Naive thymus-derived CD8-positive, alpha-beta T cell (primary cell): ENCODE measurements at regions not wholly inside any gene's neighbourhood (a gene's known extent, or its start where the extent isn't known, plus 50 kb on each side); places are given as distances from the start of the nearest gene placed in this dataset.
A peak's percentile ranks its signal among the peaks of the same experiment; 100 is the strongest.
"Not testable (repeated sequence)": the region's sequence is repeated elsewhere in the genome, so short reads cannot be mapped to it uniquely, and the experiment has no call there.

Source experiments
- ATAC-seq, 2 donors: fragments of 150-1000 bp; cut with Tn5 transposase in 1 of 2; sonication (Bioruptor Pico), chemical (Tn5 transposase) in 1 of 2; 1 replicate in 1 of 2; 2 replicates in 1 of 2; pipeline ENCODE4 v1.10.0; 2021; ENCODE audit warnings: mild to moderate bottlenecking in 2 of 2, moderate library complexity in 2 of 2
- POLR2A ChIA-PET: fragments of 350-600 bp; sonication (Branson Sonifier 250); formaldehyde crosslinking; loops from one replicate; lab custom pipeline; 2021; ENCODE audit warnings: antibody characterized with exemption; lab: Charles Lee
- DNase-seq, 10 donors: peaks; one replicate each; pipeline versions ENCODE4 v3.0.0 to v3.0.0-alpha.2; 2020 to 2022
- H3K27ac Mint-ChIP-seq, 10 donors: one replicate each; pipeline ENCODE4 v1.8.0; 2020 to 2022; ENCODE audit warnings: mild to moderate bottlenecking in 10 of 10, mixed read lengths in 10 of 10, moderate library complexity in 4 of 10, inconsistent platforms in 1 of 10
- H3K27me3 Mint-ChIP-seq, 5 donors: one replicate each; pipeline ENCODE4 v1.8.0; 2021 to 2022; ENCODE audit warnings: mixed read lengths in 5 of 5
- H3K36me3 Mint-ChIP-seq, 3 donors: one replicate each; pipeline ENCODE4 v1.8.0; 2020 to 2022; ENCODE audit warnings: mixed read lengths in 3 of 3, mild to moderate bottlenecking in 2 of 3, inconsistent platforms in 1 of 3
- H3K4me1 Mint-ChIP-seq, 4 donors: one replicate each; pipeline ENCODE4 v1.8.0; 2021 to 2022; ENCODE audit warnings: mixed read lengths in 4 of 4
- H3K4me3 Mint-ChIP-seq, 10 donors: one replicate each; pipeline ENCODE4 v1.8.0; 2020 to 2022; ENCODE audit warnings: mild to moderate bottlenecking in 10 of 10, mixed read lengths in 10 of 10, moderate library complexity in 6 of 10, inconsistent platforms in 1 of 10
- H3K9me3 Mint-ChIP-seq, 9 donors: one replicate each; pipeline ENCODE4 v1.8.0; 2020 to 2022; ENCODE audit warnings: mixed read lengths in 9 of 9, mild to moderate bottlenecking in 3 of 9, inconsistent platforms in 1 of 9, moderate library complexity in 1 of 9

DNA sequence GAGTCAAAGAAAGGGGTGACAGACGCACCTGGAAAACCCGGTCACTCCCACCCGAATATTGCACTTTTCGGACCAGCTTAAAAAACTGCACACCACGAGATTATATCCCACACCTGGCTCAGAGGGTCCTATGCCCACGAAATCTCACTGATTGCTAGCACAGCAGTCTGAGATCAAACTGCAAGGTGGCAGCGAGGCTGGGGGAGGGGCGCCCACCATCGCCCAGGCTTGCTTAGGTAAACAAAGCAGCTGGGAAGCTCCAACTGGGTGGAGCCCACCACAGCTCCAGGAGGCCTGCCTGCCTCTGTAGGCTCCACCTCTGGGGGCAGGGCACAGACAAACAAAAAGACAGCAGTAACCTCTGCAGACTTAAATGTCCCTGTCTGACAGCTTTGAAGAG is 185.1 kb upstream of the CXADR start:
- H3K27ac Mint-ChIP-seq, result not testable (repeated sequence)

DNA sequence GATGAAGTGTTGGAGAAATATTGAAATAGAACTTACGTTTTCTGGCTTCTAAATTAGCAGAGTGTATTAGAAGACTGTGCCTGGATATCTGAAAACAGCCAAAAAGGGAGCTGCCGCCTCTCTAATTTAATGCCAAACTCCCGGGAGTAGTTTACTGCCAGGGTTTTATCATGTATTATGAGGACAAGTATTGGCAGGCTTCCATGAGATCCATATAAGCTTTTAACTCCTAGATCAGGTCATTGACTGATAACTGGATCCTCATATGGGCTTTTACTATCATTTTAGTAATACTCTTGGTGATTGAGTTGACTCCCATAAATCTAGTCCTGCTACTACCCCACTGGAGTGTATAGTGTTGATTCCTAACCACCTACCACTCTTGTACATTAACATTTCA is 178.4 kb upstream of the CXADR start:
- POLR2A ChIA-PET, result no interaction called here
- no peak for DNase-seq
- H3K27me3 Mint-ChIP-seq, result no peaks in the 10 kb centered on the region

More for the DNA sequence above, 185.1 kb upstream of the CXADR start:
- H3K4me1 Mint-ChIP-seq, ATAC-seq, POLR2A ChIA-PET, H3K4me3 Mint-ChIP-seq, H3K36me3 Mint-ChIP-seq, DNase-seq, H3K27me3 Mint-ChIP-seq: not testable (repeated sequence)
- peaks cover 0 to 23% (median 9%) of the 10 kb centered on the region in 9 donors for H3K9me3 Mint-ChIP-seq

DNA sequence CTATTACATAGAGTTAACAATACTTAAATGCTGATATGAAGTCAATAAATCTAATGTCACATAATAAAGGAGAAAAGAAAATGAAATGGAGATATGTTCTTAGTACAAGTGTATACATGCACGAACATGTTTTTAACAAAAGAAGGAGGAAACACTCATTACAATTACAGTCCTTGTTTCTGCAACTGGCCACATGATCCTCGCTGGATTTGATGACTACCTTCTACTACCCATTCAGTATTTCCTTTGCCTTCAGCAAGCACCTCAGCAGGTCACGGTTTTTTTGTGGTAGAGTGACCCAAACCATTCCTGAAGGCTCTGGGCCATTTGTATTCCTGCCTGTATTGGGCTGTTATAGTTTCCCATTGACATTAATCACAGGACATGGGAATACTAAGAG is 172.8 kb upstream of the CXADR start:
- Mint-ChIP-seq H3K27ac (no peak overlapping the region), H3K36me3 (no peaks in the 10 kb centered on the region), H3K4me3 (no peak overlapping the region), H3K9me3 (peaks cover 5 to 29% (median 9%) of the 10 kb centered on the region in 9 donors), H3K27me3 (peaks cover 0 to 3% (median 0%) of the 10 kb centered on the region in 5 donors), H3K4me1 (no peaks in the 10 kb centered on the region)
- no peak for DNase-seq
- POLR2A ChIA-PET, result no interaction called here
- no peak for ATAC-seq

More for the DNA sequence above, 178.4 kb upstream of the CXADR start:
- no peaks in the 10 kb centered on the region for H3K36me3 Mint-ChIP-seq
- no peak for ATAC-seq
- H3K9me3 Mint-ChIP-seq, result peaks cover 0 to 15% (median 1%) of the 10 kb centered on the region in 9 donors
- H3K4me3 Mint-ChIP-seq, result no peak overlapping the region
- H3K4me1 Mint-ChIP-seq, result no peaks in the 10 kb centered on the region
- no peak overlapping the region for H3K27ac Mint-ChIP-seq

DNA sequence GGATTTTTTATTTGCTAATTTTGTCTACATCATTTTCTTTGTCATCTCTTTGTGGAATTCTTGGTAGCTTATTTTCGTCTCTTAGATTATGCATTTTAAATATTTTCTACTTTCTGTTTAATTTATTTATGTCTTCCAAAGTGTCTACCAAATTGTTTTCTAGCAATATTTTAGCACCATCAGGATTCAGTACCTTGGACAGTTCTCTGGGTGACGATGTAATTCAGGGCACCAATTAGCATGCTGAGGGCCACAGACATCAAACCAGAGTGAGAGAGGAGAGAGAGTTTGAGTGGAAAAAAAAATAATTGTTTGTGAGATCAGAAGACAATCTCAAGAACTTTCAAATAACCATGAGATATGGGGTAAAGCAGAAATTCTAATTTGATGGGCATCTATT is 169.8 kb upstream of the CXADR start:
- DNase-seq (no peak), ATAC-seq (no peak)
- H3K27ac Mint-ChIP-seq, result no peak overlapping the region
- no peaks in the 10 kb centered on the region for H3K4me1 Mint-ChIP-seq
- peaks cover 8 to 29% (median 12%) of the 10 kb centered on the region in 9 donors for H3K9me3 Mint-ChIP-seq
- peaks cover 0 to 3% (median 0%) of the 10 kb centered on the region in 5 donors for H3K27me3 Mint-ChIP-seq
- no peaks in the 10 kb centered on the region for H3K36me3 Mint-ChIP-seq
- POLR2A ChIA-PET, result no interaction called here
- H3K4me3 Mint-ChIP-seq, result no peak overlapping the region

DNA sequence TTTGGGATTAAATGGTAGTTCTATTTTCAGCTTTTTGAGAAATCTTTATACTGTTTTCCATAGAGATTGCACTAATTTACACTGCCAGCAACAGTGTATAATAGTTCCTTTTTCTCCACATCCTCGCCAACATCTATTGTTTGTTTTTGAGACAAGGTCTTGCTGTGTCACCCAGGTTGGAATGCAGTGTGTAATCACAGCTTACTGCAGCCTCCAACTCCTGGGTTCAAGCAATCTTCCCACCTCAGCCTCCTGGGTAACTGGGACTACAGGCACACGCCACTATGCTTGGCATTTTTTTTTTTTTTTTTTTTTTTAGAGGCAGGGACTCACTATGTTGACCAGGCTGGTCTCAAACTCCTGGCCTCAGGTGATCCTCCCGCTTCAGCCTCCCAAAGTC is 164.5 kb upstream of the CXADR start:
- POLR2A ChIA-PET, result no interaction called here
- no peaks in the 10 kb centered on the region for H3K4me1 Mint-ChIP-seq

DNA sequence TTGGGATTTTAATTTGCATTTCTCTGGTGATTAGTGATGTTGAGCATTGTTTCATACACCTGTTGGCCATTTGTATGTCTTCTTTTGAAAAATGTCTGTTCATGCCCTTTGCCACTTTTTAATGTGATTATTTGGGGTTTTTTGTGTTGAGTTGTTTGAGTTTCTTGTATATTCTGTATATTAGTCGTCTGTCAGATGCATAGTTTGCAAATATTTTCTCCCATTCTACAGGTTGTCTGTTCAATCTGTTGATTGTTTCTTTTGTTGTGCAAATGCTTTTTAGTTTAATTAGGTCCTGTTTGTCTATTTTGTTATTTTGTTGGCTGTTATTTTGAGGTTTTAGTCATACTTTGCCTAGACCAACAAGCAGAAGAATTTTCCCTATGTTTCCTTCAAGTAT is 164.0 kb upstream of the CXADR start:
- Mint-ChIP-seq H3K27ac (peak overlapping the region in 1 of 10 donors; percentile 45), H3K27me3 (peaks cover 2 to 22% (median 8%) of the 10 kb centered on the region in 5 donors), H3K9me3 (peaks cover 0 to 15% (median 4%) of the 10 kb centered on the region in 9 donors), H3K36me3 (peaks cover 0 to 4% (median 0%) of the 10 kb centered on the region in 3 donors), H3K4me1 (no peaks in the 10 kb centered on the region), H3K4me3 (no peak overlapping the region)
- ATAC-seq, result no peak
- POLR2A ChIA-PET, result no interaction called here
- no peak for DNase-seq

More for the DNA sequence above, 164.5 kb upstream of the CXADR start:
- H3K27ac Mint-ChIP-seq, result no peak overlapping the region
- H3K9me3 Mint-ChIP-seq, result peaks cover under 1 to 20% (median 7%) of the 10 kb centered on the region in 9 donors
- DNase-seq (no peak), ATAC-seq (no peak)
- no peak overlapping the region for H3K4me3 Mint-ChIP-seq
- peaks cover 2 to 22% (median 8%) of the 10 kb centered on the region in 5 donors for H3K27me3 Mint-ChIP-seq
- peaks cover 0 to 4% (median 0%) of the 10 kb centered on the region in 3 donors for H3K36me3 Mint-ChIP-seq

DNA sequence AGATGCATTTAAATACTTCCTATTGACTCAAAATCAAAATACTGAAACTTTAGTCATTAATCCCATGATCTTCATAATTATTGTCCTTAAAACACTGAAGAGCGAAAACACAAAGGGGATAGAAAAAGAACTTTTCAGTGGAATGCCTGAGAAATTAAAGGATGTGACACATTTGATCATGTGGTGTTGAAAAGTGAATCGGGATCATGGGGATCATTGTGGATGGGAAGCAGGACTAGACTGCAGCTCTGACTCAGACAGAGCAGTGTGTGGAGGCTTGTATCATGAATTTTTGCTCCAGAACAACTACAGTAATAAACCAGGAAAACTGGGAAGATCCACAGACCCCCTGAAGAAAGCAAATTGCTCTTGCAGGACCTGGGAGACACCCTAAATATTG is 161.1 kb upstream of the CXADR start:
- H3K9me3 Mint-ChIP-seq, result peaks cover 0 to 10% (median 3%) of the 10 kb centered on the region in 9 donors
- H3K27me3 Mint-ChIP-seq, result peaks cover 2 to 22% (median 8%) of the 10 kb centered on the region in 5 donors
- no peak for ATAC-seq
- DNase-seq, result no peak
- H3K36me3 Mint-ChIP-seq, result peaks cover 0 to 4% (median 0%) of the 10 kb centered on the region in 3 donors
- POLR2A ChIA-PET, result no interaction called here
- H3K27ac Mint-ChIP-seq, result no peak overlapping the region
- H3K4me1 Mint-ChIP-seq, result no peaks in the 10 kb centered on the region
- H3K4me3 Mint-ChIP-seq, result no peak overlapping the region

DNA sequence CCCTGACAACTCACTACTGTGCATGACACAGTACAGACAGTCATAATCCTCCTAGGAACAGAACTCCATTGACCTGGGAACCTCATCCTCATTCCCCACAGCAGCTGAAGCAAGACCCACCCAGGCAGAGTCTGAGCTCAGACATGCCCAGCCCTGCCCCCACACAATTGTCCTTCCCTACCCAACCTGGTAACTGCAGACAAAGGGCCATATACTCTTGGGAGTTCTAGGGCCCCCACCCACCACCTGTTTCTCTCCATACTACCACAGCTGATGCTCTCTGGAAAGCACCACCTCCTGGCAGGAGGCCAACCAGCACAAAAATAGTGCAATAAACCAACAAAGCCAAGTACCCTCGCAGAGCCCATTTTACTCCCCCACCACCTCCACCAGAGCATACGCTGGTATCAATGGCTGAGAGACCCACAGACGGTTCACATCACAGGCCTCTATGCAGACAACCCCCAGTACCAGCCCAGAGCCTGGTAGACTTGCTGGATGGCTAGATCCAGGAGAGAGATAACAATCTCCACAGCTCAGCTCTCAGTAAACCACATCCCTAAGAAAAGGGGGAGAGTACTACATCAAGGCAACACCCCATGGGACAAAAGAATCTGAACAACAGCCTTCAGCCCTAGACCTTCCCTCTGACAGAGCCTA is 159.7 kb upstream of the CXADR start:
- H3K4me3 Mint-ChIP-seq, result no peak overlapping the region
- POLR2A ChIA-PET, result no interaction called here
- no peaks in the 10 kb centered on the region for H3K4me1 Mint-ChIP-seq
- ATAC-seq (no peak), DNase-seq (no peak)
- peaks cover 0 to 10% (median 0%) of the 10 kb centered on the region in 9 donors for H3K9me3 Mint-ChIP-seq
- peak overlapping the region in 1 of 10 donors; percentile 40 for H3K27ac Mint-ChIP-seq
- peaks cover 0 to 4% (median 0%) of the 10 kb centered on the region in 3 donors for H3K36me3 Mint-ChIP-seq
- H3K27me3 Mint-ChIP-seq, result peaks cover 2 to 22% (median 11%) of the 10 kb centered on the region in 5 donors

DNA sequence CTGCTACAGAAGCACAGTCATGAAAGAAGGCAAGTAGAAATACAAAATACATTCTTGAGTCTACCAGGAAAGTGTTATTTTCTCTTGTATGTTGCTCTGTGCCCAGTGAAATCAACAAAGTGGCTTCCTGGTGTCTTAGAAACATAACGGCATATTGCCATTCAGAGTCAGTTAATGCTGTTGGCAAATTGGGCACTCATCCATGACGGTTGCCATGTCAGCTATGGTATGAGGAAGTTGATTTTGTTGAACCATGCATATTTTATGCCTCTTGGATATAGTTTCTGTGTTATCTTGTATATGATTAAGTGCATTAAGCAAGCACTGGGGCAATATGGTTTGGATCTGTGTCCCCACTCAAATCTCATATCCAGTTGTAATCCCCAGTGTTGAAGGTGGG is 153.1 kb upstream of the CXADR start:
- no peak for ATAC-seq
- DNase-seq, result no peak
- H3K36me3 Mint-ChIP-seq, result no peaks in the 10 kb centered on the region
- H3K9me3 Mint-ChIP-seq, result peaks cover 0 to 5% (median 0%) of the 10 kb centered on the region in 9 donors
- no peak overlapping the region for H3K27ac Mint-ChIP-seq
- H3K4me1 Mint-ChIP-seq, result no peaks in the 10 kb centered on the region
- H3K27me3 Mint-ChIP-seq, result peaks cover 0 to 11% (median 6%) of the 10 kb centered on the region in 5 donors
- POLR2A ChIA-PET, result no interaction called here
- no peak overlapping the region for H3K4me3 Mint-ChIP-seq

DNA sequence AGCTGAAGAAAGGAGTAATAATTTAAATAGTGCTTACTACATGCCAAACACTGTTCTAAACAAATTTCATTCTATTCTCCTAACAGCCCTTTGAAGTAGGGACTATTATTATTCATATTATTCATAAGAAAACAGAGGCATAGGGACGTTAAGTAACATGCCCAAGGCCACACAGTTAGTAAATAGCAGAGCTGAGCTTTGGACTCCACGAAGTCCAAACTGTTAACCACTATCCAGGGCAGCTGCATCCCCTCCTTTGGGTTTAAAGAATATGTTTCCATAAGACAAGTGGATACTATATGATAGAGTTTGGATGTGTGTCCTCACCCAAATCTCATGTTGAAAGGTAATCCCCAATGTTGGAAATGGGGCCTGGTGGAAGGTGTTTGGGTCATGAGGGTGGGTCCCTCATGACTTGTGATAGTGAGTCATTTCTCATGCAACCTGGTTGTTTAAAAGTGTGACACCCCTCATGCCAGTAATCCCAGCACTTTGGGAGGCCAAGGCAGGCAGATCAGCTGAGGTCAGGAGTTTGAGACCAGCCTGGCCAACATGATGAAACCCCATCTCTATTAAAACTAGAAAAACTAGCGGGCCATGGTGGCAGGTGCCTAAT is 144.0 kb upstream of the CXADR start:
- ATAC-seq (no peak), DNase-seq (no peak)
- Mint-ChIP-seq H3K36me3 (peaks cover 0 to 4% (median 0%) of the 10 kb centered on the region in 3 donors), H3K4me1 (no peaks in the 10 kb centered on the region), H3K9me3 (peaks cover 0 to 4% (median 0%) of the 10 kb centered on the region in 9 donors), H3K4me3 (no peak overlapping the region), H3K27ac (no peak overlapping the region), H3K27me3 (peaks cover 0 to 18% (median 12%) of the 10 kb centered on the region in 5 donors)
- POLR2A ChIA-PET, result no interaction called here

DNA sequence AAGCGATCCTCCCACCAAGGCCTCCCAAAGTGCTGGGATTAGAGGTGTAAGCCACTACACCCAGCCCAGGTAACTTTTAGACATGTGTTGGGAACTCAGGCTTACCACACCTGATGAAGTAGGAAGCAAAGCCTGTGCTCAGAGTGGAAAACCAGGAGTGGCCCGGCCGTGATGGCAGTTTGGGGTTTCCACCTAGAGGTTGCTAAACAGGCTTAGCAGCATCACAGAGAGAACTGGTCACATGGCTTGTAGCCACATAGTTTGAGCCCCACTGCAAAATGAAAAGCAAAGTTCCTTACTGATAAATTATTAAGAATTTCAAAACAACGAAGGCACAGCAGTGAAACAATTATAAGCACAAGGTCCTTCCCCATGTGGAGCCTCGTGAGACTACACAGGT is 142.6 kb upstream of the CXADR start:
- DNase-seq, result no peak
- H3K4me3 Mint-ChIP-seq, result no peak overlapping the region
- H3K27me3 Mint-ChIP-seq, result peaks cover 0 to 32% (median 18%) of the 10 kb centered on the region in 5 donors
- H3K4me1 Mint-ChIP-seq, result no peaks in the 10 kb centered on the region
- H3K9me3 Mint-ChIP-seq, result peaks cover 0 to 7% (median 0%) of the 10 kb centered on the region in 9 donors
- H3K27ac Mint-ChIP-seq, result no peak overlapping the region
- POLR2A ChIA-PET, result no interaction called here
- no peak for ATAC-seq
- no peaks in the 10 kb centered on the region for H3K36me3 Mint-ChIP-seq

DNA sequence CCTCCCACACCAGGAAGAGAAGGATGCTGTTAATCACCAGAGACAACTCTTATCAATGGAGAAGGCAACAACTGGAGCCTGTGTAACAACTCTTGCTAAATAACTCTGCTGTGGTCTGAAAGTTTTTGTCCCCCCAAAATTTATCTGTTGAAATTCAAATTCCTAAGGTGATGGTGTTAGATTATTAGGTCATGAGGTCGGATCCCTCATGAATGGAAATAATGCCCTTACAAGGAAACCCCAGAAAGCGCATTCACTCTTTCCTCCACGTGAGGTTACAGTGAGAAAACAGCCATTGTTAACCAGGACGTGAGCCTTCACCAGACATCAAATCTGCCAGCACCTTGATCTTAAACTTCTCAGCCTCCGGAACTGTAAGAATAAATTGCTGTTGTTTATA is 141.9 kb upstream of the CXADR start:
- no peak overlapping the region for H3K4me3 Mint-ChIP-seq
- no peak for DNase-seq
- POLR2A ChIA-PET, result no interaction called here
- H3K27me3 Mint-ChIP-seq, result peaks cover 3 to 38% (median 21%) of the 10 kb centered on the region in 5 donors
- no peak overlapping the region for H3K27ac Mint-ChIP-seq
- H3K4me1 Mint-ChIP-seq, result no peaks in the 10 kb centered on the region
- ATAC-seq, result no peak
- no peaks in the 10 kb centered on the region for H3K36me3 Mint-ChIP-seq
- peaks cover 0 to 7% (median 0%) of the 10 kb centered on the region in 9 donors for H3K9me3 Mint-ChIP-seq

DNA sequence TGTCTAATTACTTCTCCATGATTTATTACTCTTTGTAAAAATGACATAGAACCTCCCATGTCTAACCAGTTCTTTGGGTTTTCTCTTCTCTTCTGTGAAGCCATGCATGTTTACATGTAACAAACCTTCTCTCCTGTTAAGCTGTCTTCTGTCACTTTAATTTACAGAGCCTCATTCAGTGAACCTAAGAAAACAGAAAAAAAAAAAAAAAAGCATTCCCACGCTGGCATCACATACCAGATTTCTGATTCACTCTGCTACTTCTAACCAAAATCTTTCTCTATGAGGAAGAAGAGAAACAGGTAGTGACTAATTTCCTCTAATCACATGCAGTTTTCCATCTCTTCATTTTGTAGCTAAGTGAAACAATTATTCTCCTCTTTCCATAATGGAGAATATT is 141.4 kb upstream of the CXADR start:
- Mint-ChIP-seq H3K36me3 (no peaks in the 10 kb centered on the region), H3K27ac (no peak overlapping the region), H3K27me3 (peaks cover 3 to 39% (median 21%) of the 10 kb centered on the region in 5 donors), H3K4me1 (no peaks in the 10 kb centered on the region), H3K4me3 (no peak overlapping the region), H3K9me3 (peaks cover 0 to 6% (median 0%) of the 10 kb centered on the region in 9 donors)
- POLR2A ChIA-PET, result no interaction called here
- DNase-seq, result no peak
- no peak for ATAC-seq
